Skeletal muscle satellite cell (primary cell): ENCODE measurements at regions not wholly inside any gene's neighbourhood (a gene's known extent, or its start where the extent isn't known, plus 50 kb on each side); places are given as distances from the start of the nearest gene placed in this dataset.

Experiments
- H3K27me3 ChIP-seq: 2 replicates; pipeline ENCODE4 v1.7.0; 2013; ENCODE audit warnings: low read length; ENCODE audit not compliant: control insufficient read depth, insufficient read depth
- H3K36me3 ChIP-seq: 2 replicates; pipeline ENCODE4 v1.7.0; 2013; ENCODE audit warnings: mild to moderate bottlenecking, control low read depth, low read length; ENCODE audit not compliant: insufficient read depth
- H3K4me1 ChIP-seq: 2 replicates; pipeline ENCODE4 v1.7.0; 2013; ENCODE audit warnings: low read length; ENCODE audit not compliant: control insufficient read depth, insufficient read depth
- H3K4me2 ChIP-seq: 2 replicates; pipeline ENCODE4 v1.7.0; 2013; ENCODE audit warnings: mild to moderate bottlenecking, low read length
- H3K4me3 ChIP-seq: 2 replicates; pipeline ENCODE4 v1.7.0; 2013; ENCODE audit warnings: low read length
- H3K9ac ChIP-seq: 2 replicates; pipeline ENCODE4 v1.7.0; 2013; ENCODE audit warnings: mild to moderate bottlenecking, low read depth, low read length, moderate library complexity
- H3K9me3 ChIP-seq: replicated peaks from 2 replicates; pipeline ENCODE4 v1.7.0; 2013; ENCODE audit warnings: mild to moderate bottlenecking, control low read depth, low read length

DNA sequence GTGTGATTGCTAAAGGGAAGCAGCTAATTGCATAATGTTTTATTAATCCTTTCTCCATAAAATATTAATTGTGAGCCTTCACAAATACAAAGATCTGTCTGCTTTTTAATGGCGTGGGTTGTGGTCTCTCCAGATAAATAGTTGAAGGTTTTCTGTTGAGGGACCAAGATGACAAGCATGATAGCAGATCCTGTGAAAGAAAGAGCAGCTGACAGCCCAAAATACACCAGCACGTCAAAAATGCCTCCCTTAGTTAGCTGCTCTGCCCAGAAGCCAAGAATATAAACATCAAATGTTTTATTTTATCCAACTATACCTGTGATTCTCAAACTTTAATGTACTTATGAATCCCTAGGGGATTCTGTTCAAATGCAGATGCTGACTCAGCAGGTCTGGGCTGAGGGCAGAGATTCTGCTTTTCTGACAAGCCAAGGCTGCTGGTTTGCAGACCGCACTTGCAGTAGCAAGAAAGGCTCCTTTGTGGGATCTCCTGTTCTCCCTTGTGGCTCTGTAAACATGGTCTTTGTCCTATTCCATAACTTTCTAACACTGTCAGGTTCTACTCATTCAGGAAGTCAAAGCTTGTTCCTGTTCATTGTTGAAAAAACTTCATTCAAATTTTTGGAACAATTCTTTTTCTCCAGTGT, 119.1 kb upstream of the SLC25A36 start:
- no peak overlapping the region for H3K9ac ChIP-seq
- no peaks in the 10 kb centered on the region for H3K9me3 ChIP-seq
- no peaks in the 10 kb centered on the region for H3K4me1 ChIP-seq
- H3K36me3 ChIP-seq = no peaks in the 10 kb centered on the region
- no peak overlapping the region for H3K4me2 ChIP-seq
- peaks cover 4% of the 10 kb centered on the region for H3K27me3 ChIP-seq
- no peak overlapping the region for H3K4me3 ChIP-seq

DNA sequence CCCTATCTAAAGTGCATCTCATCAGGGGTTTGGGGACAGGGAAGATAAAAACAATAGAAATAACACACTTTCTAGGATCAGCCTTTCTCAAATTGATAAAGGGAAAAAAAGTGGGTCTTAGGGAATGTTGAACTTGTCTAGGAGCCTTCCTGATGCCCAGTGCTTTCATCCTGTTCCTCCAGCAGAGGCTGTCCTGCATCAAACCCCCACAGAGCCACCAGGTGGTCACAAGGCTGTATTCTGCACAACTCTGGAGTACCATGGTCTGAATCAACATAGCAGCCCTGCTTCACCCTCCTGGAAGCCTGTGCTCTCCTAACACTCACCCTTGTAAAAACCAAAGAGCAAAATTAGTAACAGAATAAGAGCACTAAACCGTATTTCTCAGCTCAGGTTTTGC, 118.5 kb upstream of the SLC25A36 start:
- H3K36me3 ChIP-seq = no peaks in the 10 kb centered on the region
- no peak overlapping the region for H3K9ac ChIP-seq
- no peak overlapping the region for H3K4me3 ChIP-seq
- H3K4me2 ChIP-seq = no peak overlapping the region
- no peaks in the 10 kb centered on the region for H3K9me3 ChIP-seq
- peaks cover 4% of the 10 kb centered on the region for H3K27me3 ChIP-seq
- H3K4me1 ChIP-seq = no peaks in the 10 kb centered on the region

DNA sequence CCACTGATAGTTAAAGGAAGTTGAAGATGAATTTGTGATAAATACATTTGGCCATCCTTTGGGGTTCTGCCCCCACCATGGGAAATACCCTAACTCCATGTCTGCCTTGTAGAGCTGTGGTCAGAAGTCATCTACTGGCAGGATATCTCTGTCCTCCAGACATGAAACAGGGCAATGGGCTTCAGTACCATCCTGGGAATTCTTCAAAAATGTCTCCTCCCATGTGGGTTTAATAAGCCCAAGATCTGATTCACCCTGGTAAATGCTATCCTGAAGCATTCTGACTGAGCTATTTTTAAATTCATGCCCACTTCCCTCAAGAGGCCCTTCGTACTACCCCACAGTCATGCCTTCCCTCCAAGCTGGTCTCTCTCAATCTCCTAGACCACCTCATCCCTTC, 113.7 kb upstream of the SLC25A36 start:
- no peak overlapping the region for H3K4me3 ChIP-seq
- no peak overlapping the region for H3K9ac ChIP-seq
- H3K27me3 ChIP-seq = no peaks in the 10 kb centered on the region
- H3K4me2 ChIP-seq = no peak overlapping the region
- no peaks in the 10 kb centered on the region for H3K36me3 ChIP-seq
- no peaks in the 10 kb centered on the region for H3K9me3 ChIP-seq
- H3K4me1 ChIP-seq = no peaks in the 10 kb centered on the region

DNA sequence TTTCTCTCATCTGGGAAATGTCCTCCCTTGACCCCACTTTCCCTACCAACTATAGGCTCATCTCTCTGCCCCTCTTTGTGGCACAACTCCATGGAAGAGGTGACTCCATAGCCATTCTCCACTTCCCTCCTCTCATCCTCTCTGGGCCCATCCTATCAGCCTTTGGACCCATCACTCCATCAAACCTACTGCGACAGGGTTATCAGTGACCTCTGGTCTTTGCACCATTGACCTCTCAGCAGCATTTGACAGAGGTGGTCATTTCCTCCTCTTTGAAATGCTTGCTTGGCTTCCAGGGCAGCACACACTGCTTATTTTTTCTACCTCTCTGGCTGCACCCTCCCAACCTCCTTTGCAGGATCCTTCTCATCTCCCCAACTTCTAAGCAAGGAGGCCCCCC, 113.1 kb upstream of the SLC25A36 start:
- Histone ChIP-seq H3K36me3 (no peaks in the 10 kb centered on the region), H3K4me1 (no peaks in the 10 kb centered on the region), H3K27me3 (no peaks in the 10 kb centered on the region), H3K4me3 (no peak overlapping the region), H3K4me2 (no peak overlapping the region), H3K9ac (no peak overlapping the region), H3K9me3 (no peaks in the 10 kb centered on the region)

DNA sequence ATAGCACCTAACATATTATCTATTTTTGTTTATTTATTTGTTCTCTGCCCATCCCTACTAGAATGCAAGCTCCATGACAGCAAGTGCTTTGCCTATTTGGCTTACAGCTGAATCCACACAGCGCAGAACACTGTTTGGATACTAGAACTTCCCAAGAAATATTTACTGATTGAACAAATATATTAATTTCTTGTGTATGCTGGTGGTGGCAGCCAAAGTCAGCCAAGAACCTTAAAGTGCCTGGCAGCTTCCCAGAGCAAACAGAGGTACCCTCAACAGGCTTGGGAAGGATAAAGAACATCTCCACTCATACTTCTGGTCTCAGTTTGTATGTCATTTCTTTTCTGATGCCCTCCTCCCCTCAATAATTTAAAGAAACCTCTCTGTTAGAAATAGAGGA, 111.8 kb upstream of the SLC25A36 start:
- Histone ChIP-seq H3K27me3 (no peaks in the 10 kb centered on the region), H3K4me3 (no peak overlapping the region), H3K36me3 (no peaks in the 10 kb centered on the region), H3K4me1 (peaks cover 9% of the 10 kb centered on the region), H3K9ac (no peak overlapping the region), H3K9me3 (no peaks in the 10 kb centered on the region), H3K4me2 (no peak overlapping the region)

DNA sequence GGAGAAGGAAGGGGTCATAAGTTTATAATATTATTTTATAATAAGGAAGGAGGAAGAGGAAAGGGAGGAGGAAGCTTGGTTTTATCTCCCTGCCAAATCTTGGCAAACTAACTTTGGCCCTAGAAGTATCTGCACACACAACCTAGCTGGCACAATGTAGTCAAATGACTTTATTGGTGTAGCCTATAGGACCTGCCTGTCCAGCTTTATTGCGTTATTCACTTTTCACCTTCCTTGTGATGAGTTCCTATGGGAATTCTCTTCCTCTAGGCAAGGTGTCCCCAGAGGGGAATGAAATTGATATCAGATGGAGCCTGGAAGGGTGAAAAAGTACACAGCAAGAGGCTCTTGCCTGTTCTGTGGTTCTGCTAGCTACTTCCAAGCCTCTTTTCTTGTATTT, 111.2 kb upstream of the SLC25A36 start:
- Histone ChIP-seq H3K4me3 (no peak overlapping the region), H3K4me1 (peaks cover 9% of the 10 kb centered on the region), H3K4me2 (no peak overlapping the region), H3K27me3 (no peaks in the 10 kb centered on the region), H3K9ac (no peak overlapping the region), H3K9me3 (no peaks in the 10 kb centered on the region), H3K36me3 (no peaks in the 10 kb centered on the region)

DNA sequence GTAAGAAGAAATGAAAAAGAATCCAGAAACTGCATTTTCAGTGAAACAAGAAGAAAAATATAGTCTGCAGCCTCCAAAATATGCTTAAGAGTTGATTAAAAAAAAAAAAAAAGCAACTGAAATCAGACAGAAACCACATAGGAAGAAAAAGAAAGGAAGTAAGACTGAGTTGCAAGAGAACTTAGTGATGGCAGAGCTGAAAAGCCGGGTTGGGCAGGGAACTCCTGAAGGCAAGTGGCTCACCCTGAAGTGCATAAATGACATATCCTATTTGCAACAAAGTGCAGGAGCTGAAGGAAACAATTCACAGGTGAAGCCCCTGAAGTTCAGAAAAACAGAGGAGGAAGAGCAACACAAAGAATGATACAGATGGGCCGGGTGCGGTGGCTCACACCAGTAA, 108.8 kb upstream of the SLC25A36 start:
- H3K4me3 ChIP-seq = no peak overlapping the region

DNA sequence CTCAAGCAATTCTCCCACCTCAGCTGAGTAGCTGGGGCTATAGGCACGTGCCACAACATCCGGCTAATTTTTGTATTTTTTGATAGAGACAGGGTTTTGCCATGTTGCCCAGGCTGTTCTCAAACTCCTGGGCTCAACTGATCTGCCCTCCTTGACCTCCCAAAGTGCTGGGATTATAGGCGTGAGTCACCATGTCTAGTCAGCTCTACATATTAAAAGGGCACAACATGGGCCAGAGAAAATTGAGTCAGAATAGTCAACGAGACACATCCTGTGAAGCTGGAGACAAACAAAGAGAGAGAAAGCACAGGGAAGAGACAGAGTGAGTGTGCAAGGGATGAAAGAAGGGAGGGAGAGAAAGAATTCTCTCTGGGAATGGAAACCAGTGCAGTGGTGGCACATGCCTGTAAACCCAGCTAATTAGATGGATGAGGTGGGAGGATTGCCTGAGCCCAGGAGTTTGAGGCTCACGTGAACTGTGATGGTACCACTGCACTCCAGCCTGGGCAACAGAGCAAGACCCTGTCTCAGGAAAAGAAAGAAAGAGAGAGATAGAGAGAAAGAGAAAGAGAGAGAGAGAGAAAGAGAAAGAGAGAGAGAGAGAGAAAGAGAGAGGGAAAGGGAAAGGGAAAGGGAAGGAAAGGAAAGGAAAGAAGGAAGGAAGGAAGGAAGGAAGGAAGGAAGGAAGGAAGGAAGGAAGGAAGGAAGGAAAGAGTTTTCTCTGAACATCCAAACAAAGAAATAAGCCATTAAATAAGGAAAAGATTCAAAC, 107.2 kb upstream of the SLC25A36 start:
- no peaks in the 10 kb centered on the region for H3K27me3 ChIP-seq
- no peak overlapping the region for H3K4me2 ChIP-seq
- peaks cover 9% of the 10 kb centered on the region for H3K4me1 ChIP-seq
- no peak overlapping the region for H3K4me3 ChIP-seq
- no peaks in the 10 kb centered on the region for H3K9me3 ChIP-seq
- H3K36me3 ChIP-seq = no peaks in the 10 kb centered on the region
- no peak overlapping the region for H3K9ac ChIP-seq

More for the DNA sequence above, 108.8 kb upstream of the SLC25A36 start:
- peaks cover 9% of the 10 kb centered on the region for H3K4me1 ChIP-seq
- no peak overlapping the region for H3K9ac ChIP-seq
- no peaks in the 10 kb centered on the region for H3K36me3 ChIP-seq
- no peaks in the 10 kb centered on the region for H3K9me3 ChIP-seq
- H3K27me3 ChIP-seq = no peaks in the 10 kb centered on the region
- H3K4me2 ChIP-seq = no peak overlapping the region

DNA sequence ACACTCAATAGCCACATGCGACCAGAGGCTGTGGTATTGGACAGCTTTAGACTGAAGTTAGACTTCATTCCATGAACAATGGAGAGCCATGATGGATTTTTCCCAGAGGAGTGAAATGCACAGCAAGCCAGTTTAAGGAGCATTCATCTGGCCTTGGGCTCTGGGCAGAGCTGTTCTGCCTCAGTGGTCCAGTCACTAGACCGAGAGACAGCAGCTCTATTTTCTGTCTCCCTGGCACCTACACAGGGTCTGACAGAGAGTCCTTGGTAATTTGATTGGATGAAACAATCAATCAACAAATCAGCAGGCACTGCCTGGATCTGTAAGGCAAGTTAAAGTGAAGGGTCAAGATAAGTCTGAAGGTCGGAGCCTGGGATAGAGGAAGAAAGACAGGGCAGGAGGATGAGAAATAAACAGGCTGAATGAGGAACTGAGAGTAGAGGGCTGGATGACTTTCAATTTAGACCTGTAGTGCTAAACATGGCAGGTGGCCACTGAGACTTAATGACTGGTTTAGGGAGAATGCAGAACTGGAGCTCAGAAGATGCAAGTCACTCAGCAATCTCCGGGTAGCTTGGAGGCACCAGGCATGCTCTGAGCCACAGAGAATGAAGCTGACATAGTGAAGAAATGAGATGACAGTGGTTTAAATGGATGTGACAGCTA, 98.5 kb upstream of the SLC25A36 start:
- Histone ChIP-seq H3K36me3 (no peaks in the 10 kb centered on the region), H3K4me1 (no peaks in the 10 kb centered on the region), H3K4me2 (no peak overlapping the region), H3K27me3 (peaks cover 2% of the 10 kb centered on the region), H3K4me3 (no peak overlapping the region), H3K9me3 (no peaks in the 10 kb centered on the region), H3K9ac (no peak overlapping the region)

DNA sequence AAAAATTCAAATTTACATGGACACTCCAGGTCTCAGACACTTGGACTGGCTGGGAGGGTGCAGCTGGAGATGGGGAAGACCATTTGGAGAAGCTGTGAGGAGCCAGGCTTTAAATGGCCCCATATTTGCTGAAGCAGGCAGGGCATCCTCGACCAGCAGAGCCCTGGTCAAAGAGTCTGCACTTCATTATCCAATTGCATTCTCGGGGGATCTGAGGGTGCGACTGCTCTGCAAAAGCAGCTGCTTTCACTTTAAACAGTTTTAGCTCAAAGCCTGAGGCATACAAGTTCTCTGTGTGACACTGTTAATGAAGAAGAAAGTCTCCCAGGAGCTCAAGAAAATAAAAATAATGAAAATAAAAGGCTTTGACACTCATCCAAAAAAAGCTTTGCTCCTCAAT, 98.0 kb upstream of the SLC25A36 start:
- peaks cover 2% of the 10 kb centered on the region for H3K27me3 ChIP-seq
- no peak overlapping the region for H3K4me3 ChIP-seq
- H3K4me1 ChIP-seq = no peaks in the 10 kb centered on the region
- H3K4me2 ChIP-seq = no peak overlapping the region
- no peaks in the 10 kb centered on the region for H3K36me3 ChIP-seq
- no peaks in the 10 kb centered on the region for H3K9me3 ChIP-seq
- H3K9ac ChIP-seq = no peak overlapping the region

DNA sequence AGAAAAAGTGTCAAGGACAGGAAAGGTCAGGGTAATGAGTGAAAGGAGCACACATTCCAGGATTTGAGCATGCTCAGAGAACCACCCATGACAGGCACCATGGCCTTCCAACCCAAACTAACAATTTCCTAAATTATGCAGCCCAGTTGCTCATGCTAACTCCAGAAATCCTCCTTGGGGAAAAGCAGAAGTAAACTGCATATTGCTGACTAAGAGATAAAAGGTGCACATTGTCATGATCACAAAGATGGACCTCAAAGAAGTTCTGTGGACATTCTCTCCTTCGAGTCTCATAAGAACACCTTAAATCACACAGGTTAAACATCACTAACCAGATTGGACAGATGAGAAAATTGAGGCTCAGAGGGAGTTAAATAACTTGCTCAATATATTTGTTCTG, 97.6 kb upstream of the SLC25A36 start:
- Histone ChIP-seq H3K9ac (no peak overlapping the region), H3K4me2 (no peak overlapping the region), H3K4me3 (no peak overlapping the region), H3K9me3 (no peaks in the 10 kb centered on the region), H3K4me1 (no peaks in the 10 kb centered on the region), H3K36me3 (no peaks in the 10 kb centered on the region), H3K27me3 (peaks cover 2% of the 10 kb centered on the region)
